ENCODE measurements at regions not wholly inside any gene's neighbourhood (a gene's known extent, or its start where the extent isn't known, plus 50 kb on each side); places are given as distances from the start of the nearest gene placed in this dataset.

- H3K79me2 ChIP-seq (replicated peaks; ENCODE audit: insufficient read depth, low read length), result no peaks in the 10 kb centered on the region
- no peak overlapping the region for H2AFZ ChIP-seq (ENCODE audit: low read depth, low read length)
- H3K4me2 ChIP-seq (ENCODE audit: low read length), result no peak overlapping the region
- no peaks in the 10 kb centered on the region for H4K20me1 ChIP-seq (ENCODE audit: insufficient read depth)
- no peaks in the 10 kb centered on the region for H3K9me3 ChIP-seq (ENCODE audit: low read length)
- H3K27ac ChIP-seq (ENCODE audit: low read length), result no peak overlapping the region
- H3K4me3 ChIP-seq (ENCODE audit: low read length), result no peak overlapping the region
- no peaks in the 10 kb centered on the region for H3K9me2 ChIP-seq (ENCODE audit: insufficient read depth, low read length)
- H3K9ac ChIP-seq (ENCODE audit: low read length), result no peak overlapping the region
- no peaks in the 10 kb centered on the region for H3F3A ChIP-seq (ENCODE audit: insufficient read depth, low read length, poor library complexity, severe bottlenecking)
- no peaks in the 10 kb centered on the region for H3K36me3 ChIP-seq (ENCODE audit: insufficient read depth, low read length)
- TF ChIP-seq CTCF (IDR thresholded peaks at IDR 0.05; ENCODE audit: poor library complexity, severe bottlenecking), result no peak
- TF ChIP-seq EP300 (conservative IDR thresholded peaks at IDR 0.05; ENCODE audit: poor library complexity, severe bottlenecking), result no peak
- TF ChIP-seq SMC3 (conservative IDR thresholded peaks at IDR 0.05; ENCODE audit: poor library complexity), result no peak
- no peak for TF ChIP-seq POLR2AphosphoS5 (IDR thresholded peaks at IDR 0.05)
- TF ChIP-seq REST (IDR thresholded peaks at IDR 0.05; ENCODE audit: borderline replicate concordance), result no peak
- no peak for TF ChIP-seq RAD21 (conservative IDR thresholded peaks at IDR 0.05)
- TF ChIP-seq TAF1 (IDR thresholded peaks at IDR 0.05; ENCODE audit: low read depth), result no peak
- TF ChIP-seq MXI1 (conservative IDR thresholded peaks at IDR 0.05; ENCODE audit: poor library complexity, severe bottlenecking), result no peak
- TF ChIP-seq EZH2 (IDR thresholded peaks at IDR 0.05; ENCODE audit: borderline replicate concordance, insufficient read depth, low read length, poor library complexity, severe bottlenecking), result no peak
- no peaks in the 10 kb centered on the region for H3K27me3 ChIP-seq (ENCODE audit: insufficient read depth, low read depth, low read length)
These were observed 189.7 kb downstream of the EDN1 start for GRCh38 chr6:12479881-12480280.

- H3K79me2 ChIP-seq (replicated peaks; ENCODE audit: insufficient read depth, low read length), result no peaks in the 10 kb centered on the region
- no peaks in the 10 kb centered on the region for H3F3A ChIP-seq (ENCODE audit: insufficient read depth, low read length, poor library complexity, severe bottlenecking)
- H4K20me1 ChIP-seq (ENCODE audit: insufficient read depth), result no peaks in the 10 kb centered on the region
- H3K9me2 ChIP-seq (ENCODE audit: insufficient read depth, low read length), result no peaks in the 10 kb centered on the region
- no peaks in the 10 kb centered on the region for H3K36me3 ChIP-seq (ENCODE audit: insufficient read depth, low read length)
- no peak overlapping the region for H3K4me3 ChIP-seq (ENCODE audit: low read length)
- no peak overlapping the region for H2AFZ ChIP-seq (ENCODE audit: low read depth, low read length)
- no peak for TF ChIP-seq RAD21 (conservative IDR thresholded peaks at IDR 0.05)
- TF ChIP-seq REST (IDR thresholded peaks at IDR 0.05; ENCODE audit: borderline replicate concordance), result no peak
- no peak for TF ChIP-seq EP300 (conservative IDR thresholded peaks at IDR 0.05; ENCODE audit: poor library complexity, severe bottlenecking)
- no peak for TF ChIP-seq CTCF (IDR thresholded peaks at IDR 0.05; ENCODE audit: poor library complexity, severe bottlenecking)
- no peak for TF ChIP-seq SMC3 (conservative IDR thresholded peaks at IDR 0.05; ENCODE audit: poor library complexity)
- H3K9me3 ChIP-seq (ENCODE audit: low read length), result no peaks in the 10 kb centered on the region
- no peak overlapping the region for H3K27ac ChIP-seq (ENCODE audit: low read length)
- H3K27me3 ChIP-seq (ENCODE audit: insufficient read depth, low read depth, low read length), result no peaks in the 10 kb centered on the region
- H3K4me2 ChIP-seq (ENCODE audit: low read length), result no peak overlapping the region
- no peak overlapping the region for H3K9ac ChIP-seq (ENCODE audit: low read length)
These were observed 190.2 kb downstream of the EDN1 start for GRCh38 chr6:12480379-12480778.
